HPDE6-E6E7 (cell line): ENCODE measurements at regions not wholly inside any gene's neighbourhood (a gene's known extent, or its start where the extent isn't known, plus 50 kb on each side); places are given as distances from the start of the nearest gene placed in this dataset.
"Not testable (repeated sequence)": the region's sequence is repeated elsewhere in the genome, so short reads cannot be mapped to it uniquely, and the experiment has no call there.

ENCODE experiments used
- DNase-seq: peaks from one replicate; pipeline ENCODE4 v3.0.0; 2011; ENCODE audit warnings: missing footprints; ENCODE audit errors: extremely low spot score

DNA sequence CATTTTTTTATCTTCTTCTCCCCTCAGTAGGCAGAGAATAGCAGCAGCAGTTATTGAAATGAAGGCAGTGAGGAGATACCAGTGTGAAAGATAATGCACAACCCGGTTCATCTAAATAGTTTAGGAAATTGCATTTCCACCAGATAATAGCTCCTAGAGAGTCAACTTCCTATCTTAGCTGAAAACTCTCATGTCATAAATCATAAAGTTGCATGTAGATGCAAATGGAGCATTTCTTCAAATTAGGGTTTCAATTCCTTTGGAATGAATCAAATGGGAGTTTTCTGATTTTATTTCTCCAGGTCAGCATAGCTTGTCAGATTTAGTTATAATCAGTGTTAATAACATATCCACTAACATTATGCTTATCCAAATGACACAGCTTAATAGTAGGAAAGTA lies 335.3 kb downstream of the CNTNAP4 start:
- no peak for DNase-seq

DNA sequence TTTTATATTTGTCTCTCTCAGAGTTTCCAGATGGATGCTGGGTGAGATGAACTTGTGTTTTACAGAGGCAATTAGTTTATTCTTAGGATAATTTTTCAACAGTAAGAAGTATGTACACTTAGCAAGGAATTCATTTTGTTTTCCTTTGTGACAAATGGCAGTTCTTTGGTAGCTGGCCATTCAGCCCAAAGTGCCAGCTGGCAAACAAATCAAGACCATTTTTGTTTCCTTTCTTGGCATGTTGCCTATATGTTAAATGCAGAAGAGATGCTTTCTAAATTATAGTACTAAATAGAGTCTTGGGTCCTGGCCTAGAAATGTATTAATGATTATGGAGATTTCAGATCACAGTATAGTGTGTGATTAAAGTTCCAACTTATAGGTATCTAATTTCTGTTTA lies 337.1 kb downstream of the CNTNAP4 start:
- no peak for DNase-seq

DNA sequence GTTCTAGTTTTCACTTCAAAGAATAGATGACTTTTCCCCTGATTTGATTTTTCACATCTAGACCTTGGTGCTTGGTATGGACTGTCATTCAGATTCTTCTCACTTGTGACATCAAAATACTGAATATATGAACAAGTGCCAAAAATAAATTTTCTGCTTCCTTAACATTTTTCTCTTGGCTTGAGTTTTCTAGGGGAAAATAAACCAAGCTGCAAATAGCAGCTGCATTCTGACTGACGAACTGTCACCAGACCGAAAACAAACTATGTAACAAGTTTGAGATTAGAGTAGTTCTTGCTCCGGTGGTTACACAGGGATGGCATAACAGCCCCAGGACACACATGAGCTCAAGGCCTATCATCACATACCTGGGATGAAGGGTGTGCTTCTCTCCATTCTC lies 345.7 kb downstream of the CNTNAP4 start:
- no peak for DNase-seq

DNA sequence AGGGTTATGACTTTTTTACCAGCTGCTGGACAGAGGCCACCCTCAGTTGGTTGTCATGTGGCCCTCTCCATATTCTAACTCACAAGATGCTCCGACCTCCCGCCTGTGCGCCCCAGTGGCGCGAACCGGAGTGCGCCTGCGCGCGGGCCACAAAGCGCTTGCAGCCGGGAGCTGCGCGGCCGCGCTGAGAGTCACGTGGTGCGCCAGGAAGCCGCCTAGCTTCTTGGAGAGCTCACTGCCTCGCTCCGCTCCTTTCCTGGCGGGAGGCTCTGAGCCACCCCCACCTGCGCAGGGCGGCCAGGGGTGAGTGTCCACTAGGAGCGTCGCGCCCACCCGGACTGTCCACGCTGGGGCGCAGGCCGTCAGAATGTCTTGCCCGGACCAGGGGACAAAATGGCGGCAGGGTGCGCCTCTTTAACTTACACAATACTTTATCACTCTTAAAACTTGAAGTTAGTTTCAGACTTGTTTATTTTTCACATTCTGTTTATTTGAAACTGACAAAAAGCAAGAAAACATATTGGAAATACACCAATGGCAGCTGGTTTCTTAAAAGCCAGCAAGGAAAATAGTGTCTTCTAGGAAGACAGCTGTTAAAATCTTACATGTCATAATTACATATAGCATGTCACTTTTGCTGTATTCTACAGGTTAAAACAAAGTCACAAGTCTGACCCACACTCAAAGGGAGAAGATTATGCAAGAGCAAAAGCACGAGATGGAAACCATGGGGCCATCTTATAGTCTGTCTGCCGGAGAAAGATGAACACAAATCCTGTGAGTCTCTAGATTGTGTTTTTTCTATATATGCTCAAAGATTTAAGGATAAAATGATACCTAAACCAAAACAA lies 357.9 kb downstream of the CNTNAP4 start:
- no peak for DNase-seq

DNA sequence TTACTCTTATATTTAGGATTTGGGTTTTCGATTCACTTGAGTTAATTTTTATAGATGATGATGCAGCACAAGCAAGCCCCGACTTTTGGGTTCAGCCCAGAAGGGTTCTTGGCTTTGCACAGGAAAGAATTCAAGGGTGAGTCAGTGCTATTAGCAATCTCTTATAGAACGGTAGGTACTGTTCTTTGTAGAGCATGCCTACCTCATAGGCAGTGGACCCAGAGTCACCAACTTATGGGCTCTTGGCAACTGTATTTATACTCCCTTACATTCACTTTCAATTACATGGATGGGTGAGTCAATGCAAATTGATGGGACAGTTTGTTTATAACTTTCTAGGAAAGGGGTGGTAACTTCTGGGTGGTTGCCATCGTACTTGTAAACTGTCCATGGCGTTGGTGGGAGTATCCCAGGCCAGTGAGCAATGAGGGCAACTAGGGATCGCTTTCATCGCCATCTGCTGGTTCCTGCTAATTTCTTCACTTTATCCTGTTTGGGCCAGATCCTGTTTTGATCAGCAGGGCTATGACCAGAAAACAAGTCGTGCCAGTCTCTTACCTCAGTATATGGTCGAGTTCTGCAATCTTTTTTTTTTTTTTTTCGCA lies 362.6 kb downstream of the CNTNAP4 start:
- peak; percentile 7 for DNase-seq

DNA sequence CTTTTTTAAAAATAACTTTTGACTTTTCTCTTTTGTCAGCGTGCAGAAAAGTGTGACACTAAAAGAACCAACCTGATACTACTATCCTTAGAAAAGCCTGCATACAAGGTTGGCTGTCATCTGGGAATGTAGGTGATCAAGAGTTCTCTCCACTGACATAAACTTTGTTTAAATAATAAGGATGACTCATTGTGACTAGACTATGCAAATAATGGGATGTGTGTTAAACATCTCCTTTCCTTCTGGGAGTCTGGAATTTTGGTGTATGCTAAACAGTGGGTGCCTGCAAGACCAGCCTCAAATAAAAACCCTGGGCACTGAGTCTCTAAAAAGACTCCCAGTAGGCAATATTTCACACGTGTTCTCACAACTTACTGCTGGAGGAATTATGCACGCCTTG lies 373.4 kb downstream of the CNTNAP4 start:
- no peak for DNase-seq

DNA sequence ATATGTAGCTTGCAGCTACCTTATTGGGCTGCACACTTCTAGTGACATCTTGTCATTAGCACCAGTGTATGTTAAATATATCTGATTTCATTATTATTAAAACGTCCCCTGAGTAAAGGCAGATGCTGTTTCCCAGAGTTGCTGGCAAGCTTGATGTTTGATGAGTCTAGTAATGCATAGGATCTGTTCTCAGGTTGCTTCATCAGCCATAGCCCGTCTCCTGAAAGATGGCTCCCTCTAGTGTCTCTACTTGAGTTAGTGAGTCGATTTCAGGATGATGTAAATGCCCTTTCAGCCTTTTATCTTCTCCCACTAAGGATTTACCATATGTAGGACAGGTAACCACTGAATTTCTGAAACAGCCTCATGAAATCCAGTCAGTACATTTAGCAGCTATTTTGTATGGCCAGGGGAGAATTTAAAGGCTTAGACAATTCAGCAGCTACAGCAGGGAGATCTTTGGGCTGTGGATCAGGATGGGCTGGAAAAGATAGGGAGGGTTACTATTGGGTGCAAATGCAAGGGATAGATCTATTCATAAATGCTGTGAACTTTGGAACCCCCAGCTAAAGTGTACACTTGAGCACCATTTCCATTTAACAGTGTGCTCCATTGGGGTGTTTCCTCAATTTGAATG lies 376.3 kb downstream of the CNTNAP4 start:
- DNase-seq = peak; percentile 38

DNA sequence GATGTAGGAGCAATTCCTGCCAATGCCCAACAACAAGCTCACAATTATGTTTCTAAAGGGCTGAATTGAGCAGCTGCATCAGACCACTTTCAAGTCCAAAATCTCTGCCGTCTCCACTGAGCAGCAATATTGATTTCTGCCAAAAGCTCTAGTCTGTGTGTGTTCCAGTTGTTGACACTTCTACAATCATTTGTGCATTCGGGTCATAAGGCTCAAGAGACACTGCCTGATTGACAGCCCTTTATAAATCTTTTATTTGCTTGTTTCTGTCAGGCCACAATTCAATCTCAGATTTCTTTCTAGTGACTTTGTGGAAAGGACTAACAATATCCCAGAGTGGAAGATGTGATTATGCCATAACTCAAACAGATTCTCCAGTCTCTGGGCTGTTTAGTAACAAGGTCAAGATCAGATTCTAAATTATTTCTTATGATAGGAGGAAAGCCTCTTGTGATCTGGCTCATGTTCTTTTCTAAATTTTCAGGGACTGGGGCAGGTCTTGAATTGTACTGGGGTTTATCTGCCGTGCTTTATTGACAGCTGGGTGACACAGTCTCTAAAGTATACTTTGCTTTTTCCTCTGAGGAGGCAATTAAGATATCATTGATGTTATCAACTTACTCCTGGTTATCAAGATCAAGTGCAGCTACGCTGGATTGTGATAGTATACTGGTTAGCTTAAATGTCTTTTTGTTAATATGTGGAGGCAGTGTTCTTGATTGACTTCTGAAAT lies 377.1 kb downstream of the CNTNAP4 start:
- no peak for DNase-seq

DNA sequence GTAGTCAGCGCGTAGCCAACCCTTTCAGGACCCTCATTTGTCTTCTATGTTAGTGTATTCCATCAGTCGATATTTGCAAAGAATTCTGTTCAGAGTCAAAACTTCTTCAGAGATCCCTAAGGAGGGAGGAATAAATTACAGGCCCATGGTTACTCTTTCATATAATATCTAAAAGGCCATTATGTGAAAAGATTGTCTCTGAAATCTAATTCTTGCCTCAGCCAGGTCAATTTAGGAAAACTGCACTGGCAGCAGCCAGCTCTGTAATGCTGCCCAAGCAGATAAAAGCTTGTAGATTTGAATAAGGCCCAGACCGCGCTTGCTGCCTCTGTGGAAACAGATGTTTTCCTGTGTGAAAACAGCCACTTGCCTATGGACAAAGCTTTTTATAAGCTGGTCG lies 379.8 kb downstream of the CNTNAP4 start:
- no peak for DNase-seq

DNA sequence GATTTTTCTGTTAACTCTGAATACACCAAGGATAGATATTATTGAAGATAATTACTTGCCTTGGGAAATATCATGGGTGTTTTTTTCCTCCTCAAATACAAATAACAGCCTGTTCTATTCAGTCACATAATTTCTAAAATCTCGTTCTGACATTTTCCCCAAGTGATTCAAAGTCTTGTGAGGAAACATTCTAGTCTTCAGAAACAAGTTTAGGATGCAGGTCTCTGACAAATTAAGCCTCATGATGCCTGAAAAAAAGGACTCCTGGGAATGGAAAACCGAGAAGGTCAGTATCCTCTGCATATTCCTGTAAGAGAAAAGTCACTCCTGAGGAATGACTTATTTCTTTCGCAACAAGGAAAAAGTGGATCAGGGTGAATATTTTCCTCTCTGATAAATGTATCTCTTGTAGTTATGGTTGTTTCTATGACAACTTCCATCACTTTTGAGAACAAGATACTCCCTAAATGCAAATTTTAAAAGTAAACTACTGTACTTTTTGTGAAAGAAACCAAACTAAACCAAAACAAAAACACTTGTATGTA lies 384.6 kb downstream of the CNTNAP4 start:
- no peak for DNase-seq

DNA sequence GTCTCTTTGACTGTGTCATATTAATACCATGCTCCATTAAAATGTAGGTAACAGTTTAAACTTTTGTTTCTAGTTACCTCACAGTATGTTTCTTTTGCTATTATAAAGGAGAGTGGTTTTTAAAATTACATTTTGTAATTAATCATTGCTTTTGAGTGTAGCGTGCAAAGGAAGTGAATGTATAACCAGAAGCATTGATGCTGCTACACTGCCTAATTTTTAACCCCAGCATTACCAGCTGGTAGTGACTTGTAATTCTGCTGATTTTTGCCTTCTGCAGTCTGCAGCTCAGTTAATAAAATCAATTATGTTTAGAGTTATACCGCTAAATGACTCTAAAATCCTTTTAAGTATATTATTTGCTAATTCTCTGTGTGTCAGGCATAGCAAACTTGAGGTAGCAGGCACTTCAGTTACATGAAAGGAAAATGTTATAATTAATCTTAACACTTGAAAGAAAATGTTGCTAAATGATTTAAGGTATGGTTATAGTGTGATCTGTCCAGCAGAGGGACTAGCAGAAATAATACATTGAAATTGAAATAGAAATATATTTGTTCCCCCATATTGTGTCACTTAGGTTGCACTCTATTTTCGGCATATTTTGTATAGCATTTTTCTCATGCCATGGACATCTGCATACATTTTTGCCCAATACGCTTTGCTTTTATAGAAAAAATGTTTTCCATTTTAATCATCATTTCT lies 388.5 kb downstream of the CNTNAP4 start:
- DNase-seq = no peak

DNA sequence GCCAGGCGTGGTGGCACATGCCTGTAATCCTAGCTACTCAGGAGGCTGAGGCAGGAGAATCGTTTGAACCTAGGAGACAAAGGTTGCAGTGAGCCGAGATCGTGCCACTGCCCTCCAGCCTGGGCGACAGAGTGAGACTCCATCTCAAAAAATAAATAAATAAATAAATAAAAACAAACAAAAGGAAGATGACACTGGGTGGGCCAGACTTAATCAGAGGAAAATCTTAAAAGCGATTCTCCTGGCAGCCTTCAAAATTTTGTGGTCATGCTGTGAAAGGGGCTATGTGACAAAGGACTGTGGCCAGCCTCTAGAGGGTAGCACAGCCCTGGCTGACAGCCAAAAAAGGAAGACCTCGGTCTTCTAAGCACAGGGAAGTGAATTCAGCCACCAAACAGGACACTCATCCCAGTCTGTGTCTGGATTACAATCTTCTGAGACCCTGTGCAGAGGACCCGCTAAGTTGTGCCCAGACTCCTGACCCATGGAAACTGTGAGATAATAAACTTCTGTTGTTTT lies 391.1 kb downstream of the CNTNAP4 start:
- DNase-seq = no peak

DNA sequence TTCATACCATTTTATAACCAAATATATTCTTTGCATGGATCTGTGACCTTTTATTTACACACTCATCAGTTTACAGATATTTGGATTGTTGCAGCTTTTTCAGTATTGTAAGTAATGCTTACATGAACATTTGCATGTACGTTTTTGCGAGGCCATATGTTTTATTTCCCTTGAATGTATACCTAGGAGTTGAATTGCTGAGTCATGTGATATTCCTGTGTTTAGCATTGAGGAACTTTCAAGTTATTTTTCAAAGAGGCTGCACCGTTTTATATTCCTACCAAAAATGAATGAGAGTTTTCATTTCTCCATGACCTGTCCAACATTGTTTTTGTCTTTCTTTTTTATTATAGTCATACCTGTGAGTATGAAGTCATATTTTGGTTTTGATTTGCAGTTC lies 392.1 kb downstream of the CNTNAP4 start:
- no peak for DNase-seq

DNA sequence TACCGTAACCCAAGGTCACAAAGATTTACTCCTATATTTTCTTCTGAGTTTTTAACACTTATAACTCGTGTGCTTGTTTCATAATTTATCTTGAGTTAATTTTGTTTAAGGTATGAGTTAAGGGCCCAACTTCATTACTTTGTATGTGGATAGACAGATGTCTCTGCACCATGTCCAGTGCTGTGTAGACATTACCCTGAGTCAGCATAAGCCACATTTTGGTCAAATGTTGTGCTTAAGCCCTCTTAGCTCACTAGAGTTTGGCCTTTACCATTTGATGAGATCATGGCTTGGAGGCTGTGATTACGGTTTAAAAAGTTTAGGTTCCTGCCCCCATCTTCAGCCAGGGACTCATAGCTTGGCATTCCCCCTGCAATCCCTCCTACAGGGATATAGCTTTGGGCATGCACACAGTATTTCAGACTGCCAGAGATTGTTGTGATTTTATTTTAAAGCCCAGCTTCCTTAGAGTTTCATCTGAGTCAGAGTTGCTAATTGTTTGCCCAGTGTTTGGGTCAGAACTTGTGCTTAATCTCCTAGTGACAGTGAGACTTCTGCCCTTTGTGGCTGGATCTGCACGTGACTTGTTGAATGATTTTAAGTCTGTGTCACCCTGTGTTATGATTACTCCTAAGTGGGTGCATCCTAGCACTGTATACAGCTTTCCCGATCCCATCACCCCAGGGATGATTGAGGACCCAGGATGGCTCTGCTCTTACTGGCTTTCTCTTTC lies 393.1 kb downstream of the CNTNAP4 start:
- peak; percentile 3 for DNase-seq

DNA sequence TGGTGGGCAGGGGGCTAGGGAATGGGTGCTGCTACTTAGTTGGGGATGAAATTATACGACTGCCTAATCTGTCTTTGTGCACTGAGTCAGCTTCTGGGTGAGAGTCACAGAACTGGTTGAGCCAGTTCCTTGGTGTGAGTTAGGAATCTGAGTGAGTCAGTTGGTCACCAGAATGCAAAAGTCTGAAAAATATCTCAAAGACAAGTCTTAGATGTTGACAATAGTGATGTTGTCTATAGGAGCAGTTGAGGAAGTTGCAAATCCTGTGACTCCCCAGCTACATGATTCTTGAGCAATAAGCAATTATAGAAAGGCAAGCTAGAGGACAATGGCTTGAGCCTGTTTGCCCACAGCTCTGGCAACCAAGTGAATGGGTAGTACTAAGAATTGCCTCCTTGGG lies 399.2 kb downstream of the CNTNAP4 start:
- DNase-seq = peak; percentile 48

DNA sequence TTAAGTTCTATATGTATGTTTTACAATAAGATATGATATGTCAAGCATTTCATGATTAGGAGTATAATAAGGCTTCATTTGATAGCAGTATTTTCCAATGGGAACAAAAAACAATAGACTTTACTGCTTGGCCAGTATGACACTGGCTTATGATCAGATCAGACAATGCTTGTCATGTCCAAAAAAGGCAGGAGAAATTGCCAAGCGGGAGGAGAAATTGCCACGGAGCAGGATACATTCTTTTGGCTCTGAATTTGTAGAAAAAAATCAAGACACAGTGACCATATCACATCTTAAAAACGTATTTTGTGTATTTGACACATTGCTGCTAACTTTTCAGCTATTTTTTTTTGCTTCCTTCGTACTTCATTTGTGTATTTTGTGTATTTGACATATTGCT lies 404.1 kb downstream of the CNTNAP4 start:
- no peak for DNase-seq

DNA sequence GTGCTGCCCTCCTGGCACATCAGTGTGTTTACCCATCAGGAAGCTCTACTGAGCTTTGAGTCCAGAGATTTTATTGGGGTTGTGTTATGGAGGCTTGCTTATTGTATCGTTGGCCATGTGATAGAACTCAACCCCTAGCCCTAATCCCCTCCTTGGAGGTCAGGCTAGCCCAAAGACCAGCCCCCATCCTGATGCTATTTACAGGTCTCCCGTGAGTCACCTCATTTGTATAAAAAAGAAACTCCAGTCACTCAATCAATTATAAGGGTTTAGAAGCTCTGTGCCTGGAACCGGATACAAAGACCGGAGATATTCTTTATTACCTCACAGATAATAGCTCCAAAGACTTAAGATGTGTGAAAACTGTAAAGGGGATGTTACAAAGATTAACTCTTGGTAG lies 405.9 kb downstream of the CNTNAP4 start:
- DNase-seq = no peak

DNA sequence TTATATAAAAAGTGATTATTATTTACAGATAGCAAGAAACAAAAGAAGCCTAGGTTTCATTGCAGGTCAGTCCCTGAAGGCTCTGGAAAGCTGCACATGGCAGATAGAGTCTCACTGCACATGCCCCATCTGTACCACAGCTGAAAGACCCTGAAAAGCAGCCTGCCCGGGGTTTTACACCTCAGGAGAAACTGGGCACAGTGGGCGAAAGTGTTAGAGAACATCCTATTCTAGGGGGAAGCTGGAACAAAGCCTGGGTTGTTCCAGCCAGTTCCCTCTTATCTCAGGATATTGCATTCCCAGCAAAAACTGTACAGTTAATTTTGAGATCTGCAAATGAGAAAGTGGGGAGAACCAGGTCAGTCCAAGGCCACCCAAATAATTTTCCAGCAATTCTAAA lies 419.7 kb downstream of the CNTNAP4 start:
- DNase-seq = no peak

DNA sequence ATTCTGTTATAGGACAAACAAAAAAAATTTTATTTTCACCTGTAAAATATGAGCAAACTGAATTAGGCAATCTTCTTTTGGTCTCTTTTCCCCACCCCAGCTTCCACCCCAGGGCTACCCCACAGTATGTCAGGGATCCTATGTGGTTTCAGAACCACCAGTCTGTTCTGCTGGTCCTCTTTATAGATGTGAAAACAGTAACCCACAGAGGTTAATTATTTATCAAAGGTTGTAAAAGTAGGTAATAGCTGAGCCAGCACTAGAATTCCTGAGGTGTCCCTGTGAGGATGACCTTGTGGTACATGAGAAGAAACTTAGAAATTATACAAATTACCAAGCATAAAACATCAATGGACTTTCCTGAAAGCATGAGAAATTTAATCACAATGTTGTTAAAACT lies 428.7 kb downstream of the CNTNAP4 start:
- DNase-seq = no peak

DNA sequence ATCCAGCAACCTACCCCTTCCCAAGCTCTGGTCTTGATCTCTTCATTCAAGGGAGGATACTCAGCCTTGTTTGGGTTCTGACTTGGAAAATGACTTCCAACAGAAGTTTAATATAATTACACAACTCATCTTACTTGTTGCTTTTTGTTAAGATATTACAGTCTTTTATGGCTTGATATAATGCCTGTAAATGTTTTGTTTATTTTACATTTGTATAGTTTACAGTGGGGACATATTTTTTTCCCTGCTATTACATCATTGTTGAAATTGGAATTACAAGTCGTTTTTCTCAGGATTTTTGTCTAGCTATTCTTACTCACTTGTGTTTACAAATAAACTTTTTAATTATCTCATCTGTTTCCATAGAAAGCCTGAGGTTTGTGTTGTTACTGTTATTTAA lies 436.0 kb downstream of the CNTNAP4 start:
- DNase-seq = no peak

DNA sequence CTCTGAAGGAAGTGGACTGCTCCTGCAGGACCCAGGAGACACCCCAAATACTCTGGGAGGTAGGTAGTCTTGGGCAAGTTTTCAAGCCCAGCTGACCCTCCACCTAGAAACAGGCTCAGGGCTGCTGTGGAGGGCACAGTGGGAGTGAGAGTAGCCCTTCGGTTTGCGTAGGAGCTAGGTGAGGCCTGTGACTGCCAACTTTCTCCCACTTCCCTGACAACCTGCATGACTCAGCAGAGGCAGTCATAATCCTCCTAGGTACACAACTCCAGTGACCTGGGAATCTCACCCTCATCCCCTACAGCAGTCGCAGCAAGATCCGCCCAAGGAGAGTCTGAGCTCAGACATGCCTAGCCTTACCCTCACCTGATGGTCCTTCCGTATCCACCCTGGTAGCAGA lies 439.1 kb downstream of the CNTNAP4 start:
- not testable (repeated sequence) for DNase-seq
